Activated CD4-positive, alpha-beta T cell treated with anti-CD3 and anti-CD28 coated beads for 36 hours (primary cell): ENCODE measurements at regions not wholly inside any gene's neighbourhood (a gene's known extent, or its start where the extent isn't known, plus 50 kb on each side); places are given as distances from the start of the nearest gene placed in this dataset.
"Not testable (repeated sequence)": the region's sequence is repeated elsewhere in the genome, so short reads cannot be mapped to it uniquely, and the experiment has no call there.

Experiments
- ATAC-seq: fragments of 200-7000 bp; cut with Tn5 transposase; one replicate; pipeline ENCODE4 v1.10.0; 2021; ENCODE audit warnings: mild to moderate bottlenecking, moderate library complexity
- CTCF ChIA-PET: fragments of 350-600 bp; sonication (Branson Sonifier 250); formaldehyde crosslinking; loops from one replicate; lab custom pipeline; 2021; ENCODE audit warnings: antibody characterized with exemption; lab: Charles Lee
- POLR2A ChIA-PET: fragments of 350-600 bp; sonication (Branson Sonifier 250); formaldehyde crosslinking; loops from one replicate; lab custom pipeline; 2021; ENCODE audit warnings: antibody characterized with exemption, inconsistent platforms; lab: Charles Lee
- DNase-seq: peaks from one replicate; pipeline ENCODE4 v3.0.0-alpha.2; 2020
- H3K27ac Mint-ChIP-seq: one replicate; pipeline ENCODE4 v1.8.0; 2021; ENCODE audit warnings: mixed read lengths
- H3K27me3 Mint-ChIP-seq: one replicate; pipeline ENCODE4 v1.8.0; 2021; ENCODE audit warnings: mixed read lengths
- H3K36me3 Mint-ChIP-seq: one replicate; pipeline ENCODE4 v1.8.0; 2021; ENCODE audit warnings: low read depth, mixed read lengths
- H3K4me1 Mint-ChIP-seq: one replicate; pipeline ENCODE4 v1.8.0; 2021; ENCODE audit warnings: mixed read lengths
- H3K4me3 Mint-ChIP-seq: one replicate; pipeline ENCODE4 v1.8.0; 2021; ENCODE audit warnings: mild to moderate bottlenecking, moderate library complexity, mixed read lengths
- H3K9me3 Mint-ChIP-seq: one replicate; pipeline ENCODE4 v1.8.0; 2021; ENCODE audit warnings: low read depth, mixed read lengths
- intact Hi-C, 2 experiments: fragments of 100-400 bp; cut with DNase I in 1 of 2; cut with micrococcal nuclease in 1 of 2; formaldehyde crosslinking; loops; one replicate each; pipeline versions ENCODE4 v1.14.2 to v1.15.1; 2022 to 2024; cut with DNase I, micrococcal nuclease

DNA sequence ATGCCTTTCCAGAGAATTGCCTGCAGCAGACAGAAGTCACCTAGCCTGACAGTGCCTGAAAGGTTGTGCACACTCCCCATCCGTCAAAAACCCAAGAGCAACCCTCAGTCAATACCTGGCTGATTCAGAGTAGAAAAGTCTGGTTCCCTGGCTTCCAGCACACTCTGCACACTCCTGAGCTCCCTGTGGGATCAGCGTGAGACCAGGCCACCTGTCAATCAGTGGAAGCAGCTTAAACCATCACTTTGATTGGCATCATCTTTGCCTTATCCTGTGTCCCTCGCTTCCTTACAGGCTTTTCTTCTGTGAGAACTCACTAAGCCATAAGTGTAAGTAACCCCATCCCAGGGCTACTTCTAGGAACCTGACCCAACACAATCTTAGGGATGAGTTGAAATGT is 109.8 kb downstream of the ACTL7B start:
- DNase-seq: no peak

GRCh38 chr9:108744641-108745040 is 111.1 kb downstream of the ACTL7B start:
- Mint-ChIP-seq H3K4me1 (no peaks in the 10 kb centered on the region), H3K27ac (no peak overlapping the region), H3K4me3 (no peak overlapping the region), H3K9me3 (no peaks in the 10 kb centered on the region), H3K27me3 (no peaks in the 10 kb centered on the region), H3K36me3 (no peaks in the 10 kb centered on the region)
- DNase-seq (no peak), ATAC-seq (no peak)
- ChIA-PET CTCF (no interaction called here), POLR2A (no interaction called here)
- intact Hi-C loops: no loop called here

More for the DNA sequence above, 109.8 kb downstream of the ACTL7B start:
- Mint-ChIP-seq H3K9me3 (no peaks in the 10 kb centered on the region), H3K36me3 (no peaks in the 10 kb centered on the region), H3K4me1 (no peaks in the 10 kb centered on the region), H3K4me3 (no peak overlapping the region), H3K27me3 (no peaks in the 10 kb centered on the region), H3K27ac (no peak overlapping the region)
- intact Hi-C loops: no loop called here
- no peak for ATAC-seq
- ChIA-PET POLR2A (no interaction called here), CTCF (no interaction called here)

DNA sequence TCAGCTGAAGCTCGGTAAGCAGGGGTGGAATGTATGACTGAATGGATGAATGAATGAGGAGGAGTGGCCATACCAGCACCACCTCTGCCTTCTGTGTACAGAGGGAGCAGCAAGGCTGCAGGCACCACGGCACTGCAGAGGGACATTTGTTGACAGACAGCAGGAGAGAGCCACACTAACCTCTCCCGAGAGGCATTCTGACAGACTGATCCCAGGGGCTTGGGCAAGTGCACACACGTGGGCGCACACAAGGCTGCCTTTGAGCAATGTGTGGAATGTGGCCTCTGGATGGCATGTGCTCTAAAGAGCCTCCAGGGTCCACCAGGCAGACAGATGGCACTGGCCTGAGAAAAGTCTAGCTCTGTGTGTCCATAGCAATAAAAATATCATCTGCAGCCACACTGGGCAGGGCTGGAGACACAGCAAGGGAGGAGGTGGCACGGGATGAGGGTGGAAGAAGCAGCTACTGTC is 111.8 kb downstream of the ACTL7B start:
- Mint-ChIP-seq H3K27me3 (no peaks in the 10 kb centered on the region), H3K27ac (no peak overlapping the region), H3K4me1 (no peaks in the 10 kb centered on the region), H3K4me3 (no peak overlapping the region), H3K9me3 (no peaks in the 10 kb centered on the region), H3K36me3 (no peaks in the 10 kb centered on the region)
- CTCF ChIA-PET: interaction anchor here (0.6 to 0.9 kb wide), 2 partner anchors 11 to 12 kb away, joined by 3 to 4 read pairs; no protein-coding TSS in a partner anchor
- POLR2A ChIA-PET: no interaction called here
- no peak for ATAC-seq
- intact Hi-C loops: no loop called here
- DNase-seq: no peak

DNA sequence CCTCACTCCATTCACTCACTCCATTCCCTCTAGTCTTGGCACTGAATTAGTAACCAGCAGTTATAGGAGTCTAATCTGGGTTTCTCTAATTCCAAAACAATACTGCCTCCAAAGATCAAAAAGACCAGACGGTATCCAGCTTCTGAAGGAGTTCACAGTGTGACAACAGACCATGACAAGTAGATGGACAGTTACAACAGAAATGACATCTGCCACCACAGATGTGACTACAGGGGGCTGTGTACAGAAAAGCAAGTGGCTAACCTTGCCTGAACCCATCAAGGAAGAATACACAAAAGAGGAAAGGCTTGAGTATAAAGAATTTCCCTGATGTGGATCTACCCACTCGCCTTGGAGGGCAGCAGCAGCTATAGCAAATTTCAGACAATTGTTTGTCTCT is 112.4 kb downstream of the ACTL7B start:
- Mint-ChIP-seq H3K9me3 (no peaks in the 10 kb centered on the region), H3K4me3 (no peak overlapping the region), H3K27ac (no peak overlapping the region), H3K4me1 (no peaks in the 10 kb centered on the region), H3K36me3 (no peaks in the 10 kb centered on the region), H3K27me3 (no peaks in the 10 kb centered on the region)
- ATAC-seq (no peak), DNase-seq (no peak)
- CTCF ChIA-PET: interaction anchor here (0.6 to 0.9 kb wide), 2 partner anchors 12 to 13 kb away, joined by 3 to 4 read pairs; no protein-coding TSS in a partner anchor
- intact Hi-C loops: no loop called here
- POLR2A ChIA-PET: no interaction called here

DNA sequence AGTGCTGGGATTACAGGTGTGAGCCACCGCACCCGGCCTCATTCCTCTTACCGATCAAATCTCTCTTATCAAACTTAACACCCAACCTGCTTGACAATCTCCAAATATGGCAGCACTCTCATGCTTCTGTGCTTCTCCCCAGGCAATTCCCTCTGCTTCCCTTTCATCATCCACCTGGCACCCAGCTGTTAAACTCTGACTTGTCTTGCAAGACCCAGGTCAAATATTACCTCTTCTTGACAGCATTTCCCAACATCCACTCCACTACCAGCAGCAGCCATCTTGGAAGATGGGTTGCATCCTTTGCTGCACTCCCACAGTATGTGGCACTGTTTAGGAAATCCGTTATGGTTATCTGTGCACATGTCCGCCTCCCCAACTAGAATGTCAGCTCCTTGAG is 113.6 kb downstream of the ACTL7B start:
- no peaks in the 10 kb centered on the region for H3K27me3 Mint-ChIP-seq
- no peaks in the 10 kb centered on the region for H3K9me3 Mint-ChIP-seq
- no peaks in the 10 kb centered on the region for H3K36me3 Mint-ChIP-seq
- CTCF ChIA-PET: no interaction called here
- no peak for DNase-seq
- POLR2A ChIA-PET: no interaction called here
- intact Hi-C loops: no loop called here
- ATAC-seq: no peak
- no peaks in the 10 kb centered on the region for H3K4me1 Mint-ChIP-seq
- no peak overlapping the region for H3K4me3 Mint-ChIP-seq
- no peak overlapping the region for H3K27ac Mint-ChIP-seq

DNA sequence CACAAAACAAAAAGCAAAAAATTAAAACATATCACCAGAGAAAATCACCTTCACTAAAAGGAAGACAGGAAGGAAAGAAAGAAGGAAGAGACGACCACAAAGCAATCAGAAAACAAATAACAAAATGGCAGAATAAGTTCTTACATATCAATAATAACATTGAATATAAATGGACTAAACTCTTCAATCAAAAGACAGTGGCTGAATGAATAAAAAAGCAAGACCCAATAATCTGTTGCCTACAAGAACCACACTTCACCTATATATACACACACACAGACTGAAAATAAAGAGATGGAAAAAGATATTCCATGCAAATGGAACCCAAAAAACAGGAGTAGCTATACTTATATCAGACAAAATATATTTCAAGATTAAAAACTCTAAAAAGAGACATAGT is 124.5 kb downstream of the ACTL7B start:
- H3K27ac Mint-ChIP-seq, H3K9me3 Mint-ChIP-seq, CTCF ChIA-PET, H3K36me3 Mint-ChIP-seq, H3K27me3 Mint-ChIP-seq, ATAC-seq, POLR2A ChIA-PET, H3K4me1 Mint-ChIP-seq, H3K4me3 Mint-ChIP-seq, DNase-seq, intact Hi-C loops: not testable (repeated sequence)

GRCh38 chr9:108727580-108728111 is 128.1 kb downstream of the ACTL7B start:
- H3K4me1 Mint-ChIP-seq: no peaks in the 10 kb centered on the region
- no peak overlapping the region for H3K4me3 Mint-ChIP-seq
- peaks cover 3% of the 10 kb centered on the region for H3K27me3 Mint-ChIP-seq
- ChIA-PET CTCF (no interaction called here), POLR2A (no interaction called here)
- H3K27ac Mint-ChIP-seq: no peak overlapping the region
- ATAC-seq: no peak
- no peaks in the 10 kb centered on the region for H3K36me3 Mint-ChIP-seq
- DNase-seq: no peak
- H3K9me3 Mint-ChIP-seq: peaks cover 5% of the 10 kb centered on the region
- intact Hi-C loops: no loop called here

DNA sequence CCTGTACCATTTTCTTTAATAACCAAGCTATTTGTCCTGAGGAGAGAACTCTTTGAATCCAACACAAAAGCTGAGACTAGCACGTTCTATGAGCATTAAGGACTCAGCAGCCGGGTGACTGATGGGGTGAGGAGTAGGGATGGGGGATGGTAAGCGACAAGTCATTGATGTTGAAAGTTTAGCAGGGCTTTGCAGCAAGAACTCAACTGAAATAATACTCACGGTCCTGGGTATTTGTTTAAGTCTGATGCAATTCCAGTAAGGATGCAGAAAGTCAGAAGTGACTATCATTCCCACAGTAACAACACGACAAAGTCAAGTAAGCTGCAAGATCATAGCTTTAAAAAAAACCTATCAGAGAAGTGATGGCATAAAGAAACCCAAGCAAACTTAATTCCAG is 131.1 kb downstream of the ACTL7B start:
- DNase-seq (no peak), ATAC-seq (no peak)
- H3K4me3 Mint-ChIP-seq: no peak overlapping the region
- no peaks in the 10 kb centered on the region for H3K36me3 Mint-ChIP-seq
- no peak overlapping the region for H3K27ac Mint-ChIP-seq
- intact Hi-C loops: no loop called here
- H3K27me3 Mint-ChIP-seq: peaks cover 3% of the 10 kb centered on the region
- H3K9me3 Mint-ChIP-seq: no peaks in the 10 kb centered on the region
- H3K4me1 Mint-ChIP-seq: no peaks in the 10 kb centered on the region
- POLR2A ChIA-PET: no interaction called here
- CTCF ChIA-PET: no interaction called here

- POLR2A ChIA-PET: no interaction called here
Measured at GRCh38 chr9:108724122-108724521, 131.7 kb downstream of the ACTL7B start.

GRCh38 chr9:108722396-108722795 is 133.4 kb downstream of the ACTL7B start:
- no peaks in the 10 kb centered on the region for H3K4me1 Mint-ChIP-seq
- H3K27ac Mint-ChIP-seq: no peak overlapping the region
- CTCF ChIA-PET: no interaction called here

More at GRCh38 chr9:108724122-108724521, 131.7 kb downstream of the ACTL7B start:
- CTCF ChIA-PET: no interaction called here
- DNase-seq (no peak), ATAC-seq (no peak)
- Mint-ChIP-seq H3K4me1 (no peaks in the 10 kb centered on the region), H3K27ac (no peak overlapping the region), H3K4me3 (no peak overlapping the region), H3K9me3 (no peaks in the 10 kb centered on the region), H3K27me3 (peaks cover 3% of the 10 kb centered on the region), H3K36me3 (no peaks in the 10 kb centered on the region)
- intact Hi-C loops: no loop called here

GRCh38 chr9:108720191-108720642 is 135.6 kb downstream of the ACTL7B start:
- H3K27ac Mint-ChIP-seq: no peak overlapping the region
- no peak for ATAC-seq
- intact Hi-C loops: no loop called here
- DNase-seq: no peak
- H3K4me1 Mint-ChIP-seq: no peaks in the 10 kb centered on the region
- no peaks in the 10 kb centered on the region for H3K36me3 Mint-ChIP-seq
- H3K27me3 Mint-ChIP-seq: peaks cover 1% of the 10 kb centered on the region
- H3K4me3 Mint-ChIP-seq: no peak overlapping the region
- H3K9me3 Mint-ChIP-seq: peaks cover 7% of the 10 kb centered on the region
- ChIA-PET POLR2A (no interaction called here), CTCF (no interaction called here)

More at GRCh38 chr9:108722396-108722795, 133.4 kb downstream of the ACTL7B start:
- intact Hi-C loops: no loop called here
- POLR2A ChIA-PET: no interaction called here
- Mint-ChIP-seq H3K36me3 (no peaks in the 10 kb centered on the region), H3K27me3 (peaks cover 3% of the 10 kb centered on the region), H3K9me3 (peaks cover 3% of the 10 kb centered on the region), H3K4me3 (no peak overlapping the region)
- DNase-seq (no peak), ATAC-seq (no peak)

DNA sequence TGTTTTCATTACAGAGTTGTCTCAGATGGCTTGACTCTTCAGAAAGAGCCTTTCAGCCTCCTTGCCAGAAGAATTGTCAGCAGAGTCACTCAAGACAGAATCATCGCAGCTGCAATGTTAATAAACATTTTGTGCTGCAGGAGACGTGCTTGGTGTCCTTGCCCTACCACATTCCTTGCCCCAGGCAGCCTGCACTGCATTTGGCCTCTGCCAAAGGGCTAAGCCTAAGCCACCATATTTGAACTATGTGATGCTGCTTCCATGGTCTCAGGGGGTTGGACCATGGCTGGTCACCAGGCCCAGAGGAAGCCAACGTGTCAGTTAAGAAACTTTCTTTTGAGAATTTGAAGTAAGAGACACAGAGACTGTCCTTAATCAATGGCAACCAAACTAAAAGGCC is 145.4 kb downstream of the ACTL7B start:
- peaks cover 7% of the 10 kb centered on the region for H3K27me3 Mint-ChIP-seq
- CTCF ChIA-PET: no interaction called here

More for the DNA sequence above, 145.4 kb downstream of the ACTL7B start:
- ATAC-seq: no peak
- Mint-ChIP-seq H3K36me3 (no peaks in the 10 kb centered on the region), H3K9me3 (peaks cover 5% of the 10 kb centered on the region), H3K4me1 (no peaks in the 10 kb centered on the region), H3K27ac (no peak overlapping the region), H3K4me3 (no peak overlapping the region)
- POLR2A ChIA-PET: no interaction called here
- intact Hi-C loops: no loop called here
- DNase-seq: no peak
